BJ (cell line): ENCODE measurements at regions not wholly inside any gene's neighbourhood (a gene's known extent, or its start where the extent isn't known, plus 50 kb on each side); places are given as distances from the start of the nearest gene placed in this dataset.

Source experiments
- CTCF ChIA-PET: fragments of 350-600 bp; formaldehyde crosslinking; extraction: SDS; loops from one replicate; lab custom pipeline; 2021; ENCODE audit warnings: antibody characterized with exemption, inconsistent platforms; lab: Yijun Ruan, JAX
- POLR2A ChIA-PET: fragments of 300-600 bp; sonication (Branson Sonifier 250); formaldehyde crosslinking; extraction: SDS; loops from one replicate; lab custom pipeline; 2021; ENCODE audit warnings: antibody characterized with exemption; lab: Charles Lee
- DNase-seq: peaks from one replicate; pipeline ENCODE4 v3.0.0-alpha.2; 2011; ENCODE audit warnings: low read depth
- H3K27me3 ChIP-seq: 2 replicates; pipeline ENCODE4 v1.6.0; 2011; ENCODE audit warnings: low read length; ENCODE audit not compliant: control insufficient read depth, insufficient read depth
- H3K36me3 ChIP-seq: 2 replicates; pipeline ENCODE4 v1.5.1; 2011; ENCODE audit warnings: low read length; ENCODE audit not compliant: control insufficient read depth, insufficient read depth
- H3K4me3 ChIP-seq: 2 replicates; pipeline ENCODE4 v1.5.1; 2011; ENCODE audit warnings: low read depth, mild to moderate bottlenecking, control low read depth, low read length
- TF ChIP-seq, protein P1 (sequence below): IDR thresholded peaks from 2 replicates; pipeline ENCODE4 v1.5.1; 2011; ENCODE audit warnings: low read depth, mild to moderate bottlenecking, control low read depth, inconsistent platforms, low read length, moderate library complexity; ENCODE audit not compliant: insufficient read depth

DNA sequence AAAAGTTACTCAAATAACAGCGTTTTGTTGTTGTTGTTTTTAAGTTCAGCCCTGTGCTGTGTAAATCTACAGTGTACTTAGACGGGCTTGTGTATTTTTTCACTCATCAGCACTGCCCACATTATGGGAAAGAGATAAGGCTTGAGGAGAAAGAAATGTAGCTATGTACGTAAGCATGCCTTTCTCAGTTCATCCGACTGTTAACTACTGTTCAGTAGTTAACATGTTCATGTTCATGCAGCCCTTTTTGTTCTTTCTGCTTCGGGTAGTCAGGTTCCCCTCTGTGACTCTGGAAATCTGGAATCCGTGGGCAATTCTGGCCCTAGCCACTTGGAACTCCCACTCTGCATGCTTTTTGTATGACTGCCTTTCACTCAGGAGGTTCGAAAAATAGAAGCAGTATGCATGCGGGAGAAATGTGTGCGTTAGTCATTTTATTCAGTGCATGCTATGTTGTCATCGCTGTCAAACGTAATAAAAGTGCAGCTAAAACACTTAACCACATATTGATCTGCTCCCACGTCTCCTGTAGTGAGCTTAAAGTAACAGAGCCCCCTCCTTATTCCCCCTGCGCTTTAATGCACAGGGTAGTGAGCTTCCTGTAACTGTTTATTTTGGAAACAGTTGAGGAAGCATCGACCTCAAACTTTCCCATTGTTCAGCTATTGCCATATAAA lies 283.1 kb upstream of the NR2F2 start:
- no peaks in the 10 kb centered on the region for H3K36me3 ChIP-seq
- no peaks in the 10 kb centered on the region for H3K27me3 ChIP-seq
- ChIA-PET POLR2A (interaction anchor here (0.6 kb wide), 1 partner anchor 284 kb away, joined by 11 read pairs; no protein-coding TSS in a partner anchor), CTCF (interaction anchor here (0.6 to 1.5 kb wide), 7 partner anchors 152 to 346 kb away, joined by 3 to 5 read pairs (median 3); no protein-coding TSS in a partner anchor)
- peak overlapping the region; percentile 2 for H3K4me3 ChIP-seq
- TF ChIP-seq, protein P1, sequence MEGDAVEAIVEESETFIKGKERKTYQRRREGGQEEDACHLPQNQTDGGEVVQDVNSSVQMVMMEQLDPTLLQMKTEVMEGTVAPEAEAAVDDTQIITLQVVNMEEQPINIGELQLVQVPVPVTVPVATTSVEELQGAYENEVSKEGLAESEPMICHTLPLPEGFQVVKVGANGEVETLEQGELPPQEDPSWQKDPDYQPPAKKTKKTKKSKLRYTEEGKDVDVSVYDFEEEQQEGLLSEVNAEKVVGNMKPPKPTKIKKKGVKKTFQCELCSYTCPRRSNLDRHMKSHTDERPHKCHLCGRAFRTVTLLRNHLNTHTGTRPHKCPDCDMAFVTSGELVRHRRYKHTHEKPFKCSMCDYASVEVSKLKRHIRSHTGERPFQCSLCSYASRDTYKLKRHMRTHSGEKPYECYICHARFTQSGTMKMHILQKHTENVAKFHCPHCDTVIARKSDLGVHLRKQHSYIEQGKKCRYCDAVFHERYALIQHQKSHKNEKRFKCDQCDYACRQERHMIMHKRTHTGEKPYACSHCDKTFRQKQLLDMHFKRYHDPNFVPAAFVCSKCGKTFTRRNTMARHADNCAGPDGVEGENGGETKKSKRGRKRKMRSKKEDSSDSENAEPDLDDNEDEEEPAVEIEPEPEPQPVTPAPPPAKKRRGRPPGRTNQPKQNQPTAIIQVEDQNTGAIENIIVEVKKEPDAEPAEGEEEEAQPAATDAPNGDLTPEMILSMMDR = peak; percentile 28
- peak; percentile 90 for DNase-seq

DNA sequence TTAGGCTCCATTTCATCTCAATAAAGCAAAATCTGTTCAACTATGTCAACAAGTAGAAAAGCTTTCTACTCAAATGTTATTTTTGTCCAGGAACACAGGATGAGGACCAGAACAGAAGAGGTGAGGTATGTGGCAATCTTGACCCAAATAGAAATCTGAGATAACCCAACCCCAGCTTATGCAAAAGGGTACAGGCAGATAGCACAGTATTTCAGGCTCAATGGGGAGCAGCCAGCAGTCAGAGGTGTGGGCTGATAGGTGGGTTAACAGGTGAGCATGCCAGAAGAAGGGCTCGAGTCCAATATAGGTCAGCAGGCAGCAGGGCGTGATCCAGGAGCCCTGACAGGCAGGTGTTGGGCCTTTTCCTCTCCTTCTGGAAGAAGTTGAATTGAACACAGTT lies 281.2 kb upstream of the NR2F2 start:
- Histone ChIP-seq H3K27me3 (no peaks in the 10 kb centered on the region), H3K36me3 (no peaks in the 10 kb centered on the region), H3K4me3 (no peak overlapping the region)
- ChIA-PET POLR2A (no interaction called here), CTCF (interaction anchor here (0.6 to 0.9 kb wide), 2 partner anchors 272 to 297 kb away, joined by 3 read pairs; no protein-coding TSS in a partner anchor)
- no peak for DNase-seq
- TF ChIP-seq, protein P1 = no peak

DNA sequence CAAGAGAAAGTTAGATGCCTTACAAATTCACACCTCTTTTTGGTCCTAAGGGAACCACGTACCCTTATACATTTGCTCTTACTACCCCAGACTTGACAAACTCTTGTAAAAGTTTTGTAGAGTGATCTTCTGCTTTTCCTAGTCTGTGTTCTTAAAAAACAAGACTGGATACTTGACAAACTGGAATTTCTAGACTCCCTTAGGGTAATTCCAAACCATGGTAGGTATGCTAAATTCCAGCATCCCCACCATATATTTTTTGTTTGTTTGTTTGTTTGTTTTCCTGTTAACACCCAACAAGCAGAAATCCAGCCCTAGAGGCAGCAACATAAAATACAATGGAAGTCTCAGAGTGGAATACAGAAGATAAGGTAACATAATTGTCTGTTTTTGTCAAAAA lies 280.7 kb upstream of the NR2F2 start:
- TF ChIP-seq, protein P1 = no peak
- CTCF ChIA-PET = no interaction called here
- no peaks in the 10 kb centered on the region for H3K36me3 ChIP-seq
- DNase-seq = no peak
- no peaks in the 10 kb centered on the region for H3K27me3 ChIP-seq
- no peak overlapping the region for H3K4me3 ChIP-seq
- POLR2A ChIA-PET = no interaction called here

DNA sequence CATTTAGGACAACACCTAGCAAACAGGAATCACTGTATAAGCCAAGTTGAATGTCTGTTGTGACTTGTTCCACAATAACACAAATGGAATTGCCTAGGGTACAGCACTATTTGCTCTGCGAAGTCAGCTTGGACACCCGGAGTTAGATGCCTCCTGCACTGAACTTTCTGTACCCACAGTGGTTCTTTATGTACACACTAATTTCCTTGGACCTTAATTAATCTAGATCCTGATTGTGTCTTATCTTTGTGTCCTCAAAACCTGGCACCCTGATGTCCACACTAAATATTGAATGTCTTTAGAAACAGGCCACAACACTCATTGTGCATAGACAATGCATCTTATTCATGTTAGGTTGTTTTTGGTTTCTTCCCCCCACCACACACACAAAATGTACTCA lies 278.9 kb upstream of the NR2F2 start:
- no peaks in the 10 kb centered on the region for H3K36me3 ChIP-seq
- no peaks in the 10 kb centered on the region for H3K27me3 ChIP-seq
- no peak for DNase-seq
- TF ChIP-seq, protein P1 = no peak
- ChIA-PET CTCF (no interaction called here), POLR2A (no interaction called here)
- H3K4me3 ChIP-seq = no peak overlapping the region

- POLR2A ChIA-PET = no interaction called here
Observed at GRCh38 chr15:96052154-96052553, 278.3 kb upstream of the NR2F2 start.

More at GRCh38 chr15:96052154-96052553, 278.3 kb upstream of the NR2F2 start:
- H3K27me3 ChIP-seq = no peaks in the 10 kb centered on the region
- CTCF ChIA-PET = no interaction called here
- no peaks in the 10 kb centered on the region for H3K36me3 ChIP-seq
- no peak overlapping the region for H3K4me3 ChIP-seq
- no peak for DNase-seq
- TF ChIP-seq, protein P1 = no peak
